ENCODE measurements at regions not wholly inside any gene's neighbourhood (a gene's known extent, or its start where the extent isn't known, plus 50 kb on each side); places are given as distances from the start of the nearest gene placed in this dataset.

- ATAC-seq (no peak), DNase-seq (ENCODE audit: low spot score) (no peak)
- Histone ChIP-seq H4K20me1 (replicated peaks; ENCODE audit: insufficient read depth) (no peaks in the 10 kb centered on the region), H3K79me2 (replicated peaks; ENCODE audit: insufficient read depth) (no peaks in the 10 kb centered on the region), H3K36me3 (ENCODE audit: insufficient read depth) (no peaks in the 10 kb centered on the region), H2AFZ (no peak overlapping the region), H3K4me1 (ENCODE audit: insufficient read depth) (no peaks in the 10 kb centered on the region), H3F3A (replicated peaks; ENCODE audit: low read depth) (no peaks in the 10 kb centered on the region), H3K27me3 (ENCODE audit: insufficient read depth) (no peaks in the 10 kb centered on the region), H3K4me3 (no peak overlapping the region), H3K27ac (ENCODE audit: low read depth) (no peak overlapping the region), H3K4me2 (no peak overlapping the region), H3K9me2 (ENCODE audit: insufficient read depth) (no peaks in the 10 kb centered on the region)
- Mint-ChIP-seq H3K9me3 (no peaks in the 10 kb centered on the region; the same call in 2 of the 3 replicates), H3K4me3 (no peak overlapping the region), H3K27me3 (ENCODE audit: insufficient read depth, low read depth, poor library complexity) (peaks cover 3% of the 10 kb centered on the region), H3K36me3 (ENCODE audit: low read depth) (no peaks in the 10 kb centered on the region), H3K27ac (no peak overlapping the region), H3K4me1 (no peaks in the 10 kb centered on the region; the same call in 2 of the 3 replicates)
- TF ChIP-seq POLR2AphosphoS5 (IDR thresholded peaks at IDR 0.05; ENCODE audit: low read depth), result no peak
These were observed 122.6 kb upstream of the NXT1 start for GRCh38 chr20:23227976-23228375.

- no peaks in the 10 kb centered on the region for H4K20me1 ChIP-seq (replicated peaks; ENCODE audit: insufficient read depth)
- ATAC-seq, result no peak
These were observed 123.3 kb upstream of the NXT1 start for GRCh38 chr20:23227274-23227673.

GRCh38 chr20:23226612-23227265 lies 123.9 kb upstream of the NXT1 start:
- Mint-ChIP-seq H3K27ac (no peak overlapping the region), H3K4me1 (no peaks in the 10 kb centered on the region; the same call in 2 of the 3 replicates), H3K9me3 (peaks cover 6% of the 10 kb centered on the region), H3K4me3 (no peak overlapping the region), H3K36me3 (ENCODE audit: low read depth) (no peaks in the 10 kb centered on the region), H3K27me3 (ENCODE audit: insufficient read depth, low read depth, poor library complexity) (peaks cover 6% of the 10 kb centered on the region)
- Histone ChIP-seq H3K4me3 (no peak overlapping the region), H3K4me1 (ENCODE audit: insufficient read depth) (no peaks in the 10 kb centered on the region), H3K27me3 (ENCODE audit: insufficient read depth) (no peaks in the 10 kb centered on the region), H2AFZ (no peak overlapping the region), H3K79me2 (replicated peaks; ENCODE audit: insufficient read depth) (no peaks in the 10 kb centered on the region), H3K27ac (ENCODE audit: low read depth) (no peak overlapping the region), H3K36me3 (ENCODE audit: insufficient read depth) (no peaks in the 10 kb centered on the region), H3K9me2 (ENCODE audit: insufficient read depth) (peaks cover 3% of the 10 kb centered on the region; the same call in 1 of the 2 replicates), H3K4me2 (no peak overlapping the region), H4K20me1 (replicated peaks; ENCODE audit: insufficient read depth) (no peaks in the 10 kb centered on the region), H3F3A (replicated peaks; ENCODE audit: low read depth) (no peaks in the 10 kb centered on the region)
- no peak; the same call in 2 of the 3 replicates for ATAC-seq
- DNase-seq (ENCODE audit: low spot score), result no peak
- TF ChIP-seq ETS1 (IDR thresholded peaks at IDR 0.05), result no peak
- TF ChIP-seq CTCF (conservative IDR thresholded peaks at IDR 0.05; ENCODE audit: low read depth in 2 of 2), result peak in 1 of 2 experiments; percentile 42; a peak in 2 of 4 replicates

More at GRCh38 chr20:23227274-23227673, 123.3 kb upstream of the NXT1 start:
- no peak overlapping the region for H3K4me2 ChIP-seq
- H3F3A ChIP-seq (replicated peaks; ENCODE audit: low read depth), result no peaks in the 10 kb centered on the region
- peaks cover 3% of the 10 kb centered on the region; the same call in 1 of the 2 replicates for H3K9me2 ChIP-seq (ENCODE audit: insufficient read depth)
- H3K27ac ChIP-seq (ENCODE audit: low read depth), result no peak overlapping the region
- H3K36me3 Mint-ChIP-seq (ENCODE audit: low read depth), result no peaks in the 10 kb centered on the region
- no peaks in the 10 kb centered on the region for H3K79me2 ChIP-seq (replicated peaks; ENCODE audit: insufficient read depth)
- no peaks in the 10 kb centered on the region for H3K36me3 ChIP-seq (ENCODE audit: insufficient read depth)
- H3K4me1 Mint-ChIP-seq, result no peaks in the 10 kb centered on the region; the same call in 2 of the 3 replicates
- no peak overlapping the region for H3K4me3 ChIP-seq
- DNase-seq (ENCODE audit: low spot score), result no peak
- H3K9me3 Mint-ChIP-seq, result peaks cover 1% of the 10 kb centered on the region; the same call in 2 of the 3 replicates
- H3K4me1 ChIP-seq (ENCODE audit: insufficient read depth), result no peaks in the 10 kb centered on the region
- H3K27ac Mint-ChIP-seq, result no peak overlapping the region
- H3K27me3 ChIP-seq (ENCODE audit: insufficient read depth), result no peaks in the 10 kb centered on the region
- peaks cover 3% of the 10 kb centered on the region for H3K27me3 Mint-ChIP-seq (ENCODE audit: insufficient read depth, low read depth, poor library complexity)
- H3K4me3 Mint-ChIP-seq, result no peak overlapping the region
- no peak overlapping the region for H2AFZ ChIP-seq
- TF ChIP-seq STAT1 (IDR thresholded peaks at IDR 0.05; ENCODE audit: unreplicated experiment), result no peak
- TF ChIP-seq NANOG (IDR thresholded peaks at IDR 0.05; ENCODE audit: borderline replicate concordance), result no peak
- TF ChIP-seq ZNF331 (CRISPR knock-in tag; IDR thresholded peaks at IDR 0.05; ENCODE audit: low read depth), result no peak
- TF ChIP-seq JUNB (IDR thresholded peaks at IDR 0.05; ENCODE audit: unreplicated experiment), result no peak
